ENCODE measurements at regions not wholly inside any gene's neighbourhood (a gene's known extent, or its start where the extent isn't known, plus 50 kb on each side); places are given as distances from the start of the nearest gene placed in this dataset.
"Not testable (repeated sequence)": the region's sequence is repeated elsewhere in the genome, so short reads cannot be mapped to it uniquely, and the experiment has no call there.

DNA sequence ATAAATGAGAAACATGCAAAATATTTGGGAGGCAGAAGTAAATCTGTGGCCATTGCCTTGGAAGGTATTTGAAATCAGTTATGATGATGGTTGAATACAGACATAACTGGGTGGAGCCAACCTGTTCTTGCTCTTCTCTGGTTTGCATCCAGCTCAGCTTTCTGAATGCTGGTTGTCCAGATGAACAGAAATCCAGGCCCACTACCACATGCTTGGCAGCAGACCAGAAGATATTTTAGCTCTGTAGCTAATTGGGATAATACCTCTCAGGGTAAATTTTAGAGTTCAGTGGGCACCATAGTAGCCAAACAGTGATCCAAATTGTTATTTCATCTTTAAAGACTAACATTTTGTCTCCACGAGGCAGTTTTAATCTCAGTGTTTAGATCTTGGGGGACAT is 308.3 kb downstream of the RAB38 start:
- no peak for DNase-seq

DNA sequence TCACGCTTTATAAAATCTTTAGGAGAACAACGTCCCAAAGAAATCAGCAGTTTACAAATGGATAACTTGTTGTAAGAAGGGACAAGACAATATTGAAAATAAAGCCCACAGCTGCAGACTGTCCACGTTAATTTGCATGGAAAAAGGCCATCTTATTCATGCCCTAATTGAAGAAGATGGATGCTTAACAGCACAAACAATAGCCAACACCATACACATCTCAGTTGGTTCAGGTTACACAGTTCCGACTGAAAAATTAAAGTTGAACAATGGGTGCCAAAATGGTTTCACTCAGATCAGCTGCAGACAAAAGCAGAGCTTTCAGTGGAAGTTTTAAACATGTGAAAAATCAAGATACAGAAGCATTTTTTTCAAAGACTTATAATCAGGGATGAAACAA is 314.2 kb downstream of the RAB38 start:
- DNase-seq = no peak

GRCh38 chr11:87859636-87860035 is 315.6 kb downstream of the RAB38 start:
- no peak for DNase-seq

DNA sequence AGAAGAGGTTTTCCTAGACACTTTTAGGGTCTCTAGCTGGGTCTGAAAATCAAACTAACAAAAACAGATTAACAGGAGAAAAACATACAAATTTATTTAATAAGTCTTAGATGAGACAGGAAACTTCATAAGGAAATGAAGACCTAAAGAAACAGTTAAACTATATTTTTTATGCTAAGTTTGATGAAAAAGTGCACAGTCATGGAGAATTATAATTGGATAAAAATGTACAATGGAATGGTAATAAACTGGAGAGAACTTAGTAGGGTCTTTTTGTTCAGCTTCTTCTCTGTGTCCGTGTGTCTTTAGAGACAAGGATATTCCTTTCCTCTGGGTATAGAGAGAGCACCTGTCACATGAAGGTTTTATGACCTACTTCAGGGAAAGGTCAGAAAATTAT is 323.4 kb downstream of the RAB38 start:
- no peak for DNase-seq

- DNase-seq = no peak
These were observed 324.0 kb downstream of the RAB38 start for GRCh38 chr11:87851234-87851633.

DNA sequence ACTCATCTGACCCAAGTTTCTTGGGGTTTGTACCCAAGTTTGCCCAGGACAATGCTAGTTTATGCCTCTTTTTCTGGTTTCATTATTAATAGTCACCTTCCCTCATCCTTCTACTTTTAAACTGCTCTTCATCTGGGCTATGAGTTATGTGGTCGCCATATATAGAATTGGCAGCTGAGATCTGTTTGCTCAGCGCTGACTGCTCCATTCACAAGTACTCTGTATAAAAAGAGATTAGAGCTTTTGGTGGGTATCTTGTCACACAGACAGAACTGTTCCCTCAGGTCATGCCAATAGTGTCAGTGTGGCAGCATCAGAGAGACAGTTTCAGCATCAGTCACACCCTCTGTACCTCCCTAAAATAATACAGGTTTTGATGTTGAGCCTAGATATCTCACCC is 326.0 kb downstream of the RAB38 start:
- DNase-seq = no peak

DNA sequence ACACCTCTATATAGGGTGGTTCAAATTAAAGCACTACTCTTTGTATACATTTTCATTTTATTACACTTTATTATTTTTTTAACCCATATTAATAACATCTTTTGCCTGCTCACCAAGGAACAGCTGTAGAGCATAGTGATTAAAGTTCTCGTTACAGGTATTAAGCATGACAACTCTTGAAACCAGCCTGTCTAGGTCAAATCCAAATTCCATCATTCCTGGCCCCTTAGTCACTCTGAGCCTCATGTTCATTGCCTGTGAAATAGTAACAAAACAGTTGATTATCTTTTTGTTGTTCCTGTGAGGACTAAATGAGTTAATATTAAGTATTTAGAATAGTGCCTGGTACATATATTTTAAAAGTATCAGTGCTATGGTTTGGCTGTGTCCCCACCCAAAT is 334.5 kb downstream of the RAB38 start:
- no peak for DNase-seq

- no peak for DNase-seq
These were observed 343.0 kb downstream of the RAB38 start for GRCh38 chr11:87832211-87832610.

GRCh38 chr11:87820011-87820410 is 355.2 kb downstream of the RAB38 start:
- no peak for DNase-seq

DNA sequence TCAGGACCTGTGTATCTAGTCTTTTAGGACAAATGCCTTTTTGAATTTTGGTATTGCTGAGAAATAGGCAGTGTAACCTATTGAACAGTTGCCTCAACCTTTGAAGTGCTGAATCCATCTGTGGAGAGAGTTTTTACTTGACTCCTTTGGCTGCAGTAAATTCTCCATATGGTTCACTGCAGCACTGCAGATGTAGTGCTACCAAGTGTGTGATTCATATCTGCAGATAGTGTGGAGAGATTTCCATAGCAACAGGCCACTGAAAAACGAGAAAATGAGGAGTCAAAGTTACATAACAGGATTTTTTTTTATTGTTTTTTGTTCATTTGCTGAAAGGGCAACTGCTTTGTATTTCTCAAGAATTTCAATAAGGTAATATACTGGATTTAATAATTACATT is 356.1 kb downstream of the RAB38 start:
- no peak for DNase-seq

DNA sequence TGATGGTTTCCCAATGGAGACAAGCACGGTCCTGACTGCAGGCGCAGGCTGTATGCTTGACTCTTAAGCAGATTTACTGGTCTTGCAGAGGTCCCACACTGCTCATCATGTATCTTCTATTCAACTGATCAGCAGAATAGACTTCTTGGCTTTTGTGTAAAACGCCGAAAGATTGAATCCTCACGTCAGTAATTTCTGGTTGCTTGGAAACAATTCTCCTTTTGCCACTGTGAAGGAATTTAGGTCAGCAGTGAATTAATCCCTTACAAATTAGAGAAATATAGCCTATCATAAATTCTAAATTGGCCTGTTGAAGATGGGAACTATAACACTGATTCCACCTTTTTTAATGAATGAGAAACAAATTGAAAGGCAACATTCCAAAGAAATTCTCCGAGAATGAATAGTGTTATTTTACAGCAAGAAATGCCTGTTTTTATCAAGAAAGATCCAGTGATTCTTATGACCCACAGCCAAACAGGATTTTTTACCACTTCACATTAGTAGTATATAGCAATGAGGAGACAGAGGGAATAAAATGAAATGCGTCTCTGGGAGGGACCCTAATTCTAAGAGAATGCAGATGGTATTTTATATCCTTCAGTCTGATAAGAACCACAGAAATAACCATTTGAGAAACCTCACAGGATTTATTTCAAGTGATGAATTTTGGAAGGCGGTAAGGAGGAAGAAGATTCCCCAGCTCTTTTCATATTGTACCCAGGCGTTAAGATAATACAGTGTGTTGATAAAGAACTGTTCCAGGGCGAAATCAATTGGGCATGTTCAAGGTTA is 362.5 kb downstream of the RAB38 start:
- no peak for DNase-seq

DNA sequence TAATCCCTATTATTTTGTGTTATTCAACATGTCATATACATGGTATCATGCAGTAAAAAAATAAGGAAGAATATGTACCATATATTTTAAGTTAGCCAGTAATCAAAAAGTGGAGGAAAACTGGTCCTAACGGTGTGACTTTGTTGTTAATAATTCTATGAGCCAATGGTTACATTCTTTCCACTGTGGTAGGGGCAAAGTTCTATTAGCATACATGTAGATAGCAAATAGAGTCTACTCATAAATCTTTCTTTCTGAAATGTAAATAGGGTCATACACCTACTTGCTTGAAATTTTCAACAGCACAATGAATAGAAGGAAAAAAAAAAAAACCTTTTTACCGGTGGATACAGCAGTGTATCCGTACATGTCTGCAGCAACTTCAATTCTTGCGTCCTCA is 364.8 kb downstream of the RAB38 start:
- DNase-seq = no peak

- DNase-seq = no peak
These were observed 366.0 kb downstream of the RAB38 start for GRCh38 chr11:87809256-87809655.

GRCh38 chr11:87804176-87804575 is 371.1 kb downstream of the RAB38 start:
- DNase-seq = no peak

DNA sequence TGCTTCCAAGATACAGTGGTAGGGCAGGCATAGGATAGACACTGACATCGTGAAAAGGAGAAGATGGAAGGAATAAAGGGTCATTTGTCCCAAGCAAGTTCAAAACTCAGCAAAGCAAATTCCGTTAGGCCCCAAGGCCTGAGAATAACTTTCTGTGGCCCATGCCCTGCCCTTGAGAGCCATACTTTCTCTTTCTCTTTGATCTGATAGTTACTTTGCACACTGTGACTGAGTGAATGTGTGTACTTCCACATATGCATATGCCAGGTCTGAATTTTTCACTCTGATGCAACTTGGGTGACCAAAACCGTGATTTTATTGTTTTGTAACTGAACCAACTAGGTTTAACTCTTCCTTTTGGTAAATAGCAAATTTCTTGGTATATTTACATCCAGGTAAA is 371.5 kb downstream of the RAB38 start:
- no peak for DNase-seq

DNA sequence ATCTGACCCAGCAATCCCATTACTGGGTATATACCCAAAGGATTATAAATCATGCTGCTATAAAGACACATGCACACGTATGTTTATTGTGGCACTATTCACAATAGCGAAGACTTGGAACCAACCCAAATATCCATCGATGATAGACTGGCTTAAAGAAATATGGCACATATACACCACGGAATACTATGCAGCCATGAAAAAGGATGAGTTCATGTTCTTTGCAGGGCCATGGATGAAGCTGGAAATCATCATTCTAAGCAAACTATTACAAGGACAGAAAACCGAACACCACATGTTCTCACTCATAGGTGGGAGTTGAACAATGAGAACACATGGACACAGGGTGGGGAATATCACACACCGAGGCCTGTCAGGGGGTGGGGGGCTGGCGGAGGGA is 390.4 kb downstream of the RAB38 start:
- not testable (repeated sequence) for DNase-seq

- DNase-seq = no peak
These were observed 395.2 kb downstream of the RAB38 start for GRCh38 chr11:87780068-87780413.

DNA sequence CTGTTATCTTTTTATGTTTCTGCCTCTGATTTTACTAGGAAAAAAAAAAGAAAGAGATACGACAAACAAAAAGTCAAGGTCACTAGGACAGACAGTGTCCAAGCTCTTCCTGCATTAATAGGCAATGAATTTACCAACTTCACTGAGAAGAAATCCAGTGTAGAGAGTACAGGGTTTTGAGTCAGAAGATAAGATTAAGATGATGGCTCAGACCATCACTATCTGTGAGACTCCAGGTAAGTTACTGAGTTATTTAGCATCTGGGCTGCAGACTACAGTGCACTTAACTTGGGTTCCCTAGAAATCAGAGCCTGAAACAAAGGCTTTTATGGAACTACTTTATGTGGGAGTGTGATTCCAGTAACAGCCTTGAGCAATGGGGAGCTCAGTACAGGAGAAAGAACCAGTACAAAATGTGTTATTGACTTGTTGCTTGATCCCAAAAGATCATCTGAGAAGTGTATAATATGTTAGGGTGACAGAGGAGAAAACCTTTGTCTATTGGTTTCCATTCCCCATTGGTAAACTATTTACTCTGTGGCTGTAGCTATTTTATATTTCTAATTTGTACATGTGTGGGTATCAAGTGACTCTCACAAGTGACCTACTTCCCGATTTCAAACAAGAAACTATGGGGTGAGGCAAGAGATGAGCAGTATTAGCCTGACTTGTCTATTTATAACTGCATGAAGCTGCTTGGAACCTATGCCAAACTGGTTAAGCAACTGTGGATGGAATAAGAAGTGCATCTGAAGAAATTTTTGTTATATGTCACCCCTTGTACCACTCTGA is 395.8 kb downstream of the RAB38 start:
- no peak for DNase-seq

GRCh38 chr11:87778357-87778756 is 396.9 kb downstream of the RAB38 start:
- no peak for DNase-seq

GRCh38 chr11:87775036-87775435 is 400.2 kb downstream of the RAB38 start:
- no peak for DNase-seq

DNA sequence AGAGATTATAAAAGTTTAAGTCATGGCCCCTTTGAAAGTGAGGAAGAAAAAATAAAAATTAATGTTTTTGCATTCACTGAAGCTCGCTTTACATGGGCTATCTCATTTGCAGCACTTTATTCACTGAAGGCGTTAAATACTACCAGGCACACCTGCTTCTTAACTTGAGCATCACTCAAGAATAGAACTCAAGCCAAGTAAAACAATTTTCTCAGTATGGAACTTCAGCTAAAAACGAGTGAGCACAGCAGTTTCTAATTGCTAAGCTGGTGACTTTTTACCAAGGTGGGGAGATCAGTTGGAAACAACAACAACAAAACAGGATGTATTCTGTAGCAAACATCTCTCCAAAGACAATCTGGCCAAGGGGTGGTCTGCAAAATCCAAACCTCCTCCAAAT is 405.6 kb downstream of the RAB38 start:
- no peak for DNase-seq

GRCh38 chr11:87767615-87768014 is 407.6 kb downstream of the RAB38 start:
- no peak for DNase-seq

DNA sequence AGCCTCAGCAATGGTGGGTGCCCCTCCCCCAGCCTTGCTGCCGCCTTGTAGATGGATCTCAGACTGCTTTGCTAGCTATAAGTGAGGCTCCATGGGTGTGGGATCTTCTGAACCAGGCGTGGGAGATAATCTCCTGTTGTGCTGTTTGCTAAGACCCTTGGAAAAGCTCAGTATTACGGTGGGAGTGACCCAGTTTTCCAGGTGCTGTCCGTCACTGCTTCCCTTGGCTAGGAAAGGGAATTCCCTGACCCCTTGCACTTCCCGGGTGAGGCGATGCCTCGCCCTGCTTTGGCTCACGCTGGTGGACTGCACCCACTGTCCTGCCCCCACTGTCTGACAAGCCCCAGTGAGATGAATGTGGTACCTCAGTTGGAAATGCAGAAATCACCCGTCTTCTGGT is 411.2 kb downstream of the RAB38 start:
- DNase-seq = not testable (repeated sequence)

GRCh38 chr11:87754685-87755084 is 420.6 kb downstream of the RAB38 start:
- no peak for DNase-seq

DNA sequence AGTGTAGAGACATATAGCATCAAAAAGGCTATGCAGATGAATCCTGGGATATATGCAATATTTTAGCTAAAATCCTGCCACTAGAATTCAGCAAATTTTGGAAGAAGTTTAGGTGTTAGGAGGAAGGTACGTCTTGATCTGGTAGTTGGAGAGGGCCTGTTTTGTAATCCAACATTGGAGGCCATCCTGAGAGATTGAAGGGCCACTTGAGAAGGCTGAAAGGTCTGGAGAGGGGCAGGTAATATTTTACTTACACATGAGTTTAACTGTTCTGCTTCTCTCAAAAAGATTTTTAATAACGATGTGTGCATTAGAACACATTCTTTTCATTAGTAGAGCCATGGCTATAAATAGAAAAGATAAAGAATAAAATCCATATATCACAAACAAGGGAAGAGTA is 422.1 kb downstream of the RAB38 start:
- no peak for DNase-seq

Data from hematopoietic multipotent progenitor cell treated with erythropoietin and hydrocortisone succinate and interleukin-3 and kit ligand, for 8 days (in vitro differentiated cells).